Smooth muscle cell (in vitro differentiated cells): ENCODE measurements at regions not wholly inside any gene's neighbourhood (a gene's known extent, or its start where the extent isn't known, plus 50 kb on each side); places are given as distances from the start of the nearest gene placed in this dataset.

Source experiments
- DNase-seq: peaks from one replicate; lab custom pipeline; 2025; ENCODE audit not compliant: unreplicated experiment; lab: John Stamatoyannopoulos, UW
- H2AFZ ChIP-seq: fragments of 200-600 bp; sonication (generic); 2 replicates; pipeline ENCODE4 v1.6.0; 2016; ENCODE audit warnings: antibody characterized with exemption, low read depth, mild to moderate bottlenecking
- H3F3A ChIP-seq: fragments of 200-600 bp; sonication (generic); 2 replicates; pipeline ENCODE4 v1.6.0; 2017; ENCODE audit warnings: antibody characterized with exemption, low read depth
- H3K27ac ChIP-seq: fragments of 200-600 bp; sonication (generic); 2 replicates; pipeline ENCODE4 v1.5.1; 2016; ENCODE audit warnings: low read depth, mild to moderate bottlenecking
- H3K27me3 ChIP-seq: fragments of 200-600 bp; sonication (generic); 2 replicates; pipeline ENCODE4 v1.6.1; 2016; ENCODE audit warnings: low read depth, mild to moderate bottlenecking
- H3K36me3 ChIP-seq: fragments of 200-600 bp; sonication (generic); 2 replicates; pipeline ENCODE4 v1.5.1; 2016; ENCODE audit warnings: low read depth
- H3K4me1 ChIP-seq: fragments of 200-600 bp; sonication (generic); 2 replicates; pipeline ENCODE4 v1.5.1; 2016; ENCODE audit warnings: low read depth
- H3K4me2 ChIP-seq: fragments of 200-600 bp; sonication (generic); 2 replicates; pipeline ENCODE4 v1.6.0; 2016; ENCODE audit warnings: mild to moderate bottlenecking
- H3K4me3 ChIP-seq: fragments of 200-600 bp; sonication (generic); 2 replicates; pipeline ENCODE4 v1.5.1; 2016; ENCODE audit warnings: mild to moderate bottlenecking
- H3K79me2 ChIP-seq: fragments of 200-600 bp; sonication (generic); 2 replicates; pipeline ENCODE4 v1.6.0; 2016; ENCODE audit warnings: low read depth, mild to moderate bottlenecking
- H3K9ac ChIP-seq: fragments of 200-600 bp; sonication (generic); 2 replicates; pipeline ENCODE4 v1.6.0; 2016; ENCODE audit warnings: low read depth
- H3K9me3 ChIP-seq: fragments of 200-600 bp; sonication (generic); replicated peaks from 2 replicates; pipeline ENCODE4 v1.5.1; 2016; ENCODE audit warnings: low read depth
- H4K20me1 ChIP-seq: fragments of 200-600 bp; sonication (generic); 2 replicates; pipeline ENCODE4 v1.6.0; 2016; ENCODE audit warnings: low read depth
- CTCF ChIP-seq: fragments of 200-600 bp; sonication (generic); IDR thresholded peaks from 2 replicates; pipeline ENCODE4 v1.5.1; 2017; ENCODE audit warnings: borderline replicate concordance, mild to moderate bottlenecking, antibody characterized with exemption; ENCODE audit not compliant: insufficient read depth, poor library complexity, severe bottlenecking
- WGBS: methylation state at CpG from one replicate; pipeline ENCODE4 v1.1.7; 2016; ENCODE audit warnings: low lambda C conversion rate; 5-methylcytosine and 5-hydroxymethylcytosine counted together

- Histone ChIP-seq H3K27ac (no peak overlapping the region), H3K9me3 (no peaks in the 10 kb centered on the region), H3K4me1 (no peaks in the 10 kb centered on the region), H3K36me3 (no peaks in the 10 kb centered on the region), H3F3A (no peaks in the 10 kb centered on the region), H3K4me3 (no peak overlapping the region), H3K9ac (no peak overlapping the region), H2AFZ (no peak overlapping the region), H3K27me3 (no peaks in the 10 kb centered on the region), H3K79me2 (no peaks in the 10 kb centered on the region), H4K20me1 (no peaks in the 10 kb centered on the region), H3K4me2 (no peak overlapping the region)
- no peak for TF ChIP-seq CTCF
- 89% methylated on average over 1 of the region's 1 CpG for WGBS
- no peak for DNase-seq
Measured at GRCh38 chr1:177744906-177745305, 225.0 kb downstream of the SEC16B start.

- Histone ChIP-seq H2AFZ (no peak overlapping the region), H3K9ac (no peak overlapping the region), H3K36me3 (no peaks in the 10 kb centered on the region), H3K79me2 (no peaks in the 10 kb centered on the region), H3K4me2 (no peak overlapping the region), H3K4me1 (no peaks in the 10 kb centered on the region), H3K27me3 (peaks cover 6% of the 10 kb centered on the region), H4K20me1 (no peaks in the 10 kb centered on the region), H3K27ac (no peak overlapping the region), H3K9me3 (no peaks in the 10 kb centered on the region), H3K4me3 (no peak overlapping the region), H3F3A (no peaks in the 10 kb centered on the region)
- DNase-seq: no peak
- TF ChIP-seq CTCF: no peak
- WGBS: 59% methylated on average over 1 of the region's 1 CpG
Measured at GRCh38 chr1:177741476-177741875, 228.4 kb downstream of the SEC16B start.

- DNase-seq: no peak
- 78% methylated on average over 2 of the region's 2 CpGs for WGBS
- no peak overlapping the region for H3K9ac ChIP-seq
Measured at GRCh38 chr1:177739780-177740179, 230.1 kb downstream of the SEC16B start.

More at GRCh38 chr1:177739780-177740179, 230.1 kb downstream of the SEC16B start:
- Histone ChIP-seq H3K9me3 (no peaks in the 10 kb centered on the region), H3K27me3 (peaks cover 6% of the 10 kb centered on the region), H3K4me2 (no peak overlapping the region), H3K27ac (no peak overlapping the region), H4K20me1 (no peaks in the 10 kb centered on the region), H2AFZ (no peak overlapping the region), H3K36me3 (no peaks in the 10 kb centered on the region), H3K4me1 (no peaks in the 10 kb centered on the region), H3K79me2 (no peaks in the 10 kb centered on the region), H3F3A (no peaks in the 10 kb centered on the region), H3K4me3 (no peak overlapping the region)
- TF ChIP-seq CTCF: no peak
